ENCODE measurements at regions not wholly inside any gene's neighbourhood (a gene's known extent, or its start where the extent isn't known, plus 50 kb on each side); places are given as distances from the start of the nearest gene placed in this dataset.

GRCh38 chr3:110933821-110934426 lies 137.7 kb upstream of the NECTIN3 start:
- TF ChIP-seq FOXM1 (IDR thresholded peaks at IDR 0.05; ENCODE audit: borderline replicate concordance) (no peak), LEF1 (IDR thresholded peaks at IDR 0.05; ENCODE audit: borderline replicate concordance) (no peak), NFRKB (IDR thresholded peaks at IDR 0.05) (no peak), FOXA1 (IDR thresholded peaks at IDR 0.05) (no peak), BHLHE40 (IDR thresholded peaks at IDR 0.05; ENCODE audit: borderline replicate concordance) (no peak), ELF4 (IDR thresholded peaks at IDR 0.05) (no peak), FOXK2 (IDR thresholded peaks at IDR 0.05) (no peak)

Measured in HEK293T (cell line).